Breast epithelium (tissue), 3 donors: ENCODE measurements at regions not wholly inside any gene's neighbourhood (a gene's known extent, or its start where the extent isn't known, plus 50 kb on each side); places are given as distances from the start of the nearest gene placed in this dataset.

ENCODE experiments used
- CTCF ChIP-seq, 3 donors: fragments of 450-650 bp; IDR thresholded peaks; one replicate each; pipeline ENCODE4 v1.5.1; 2016 to 2017; ENCODE audit warnings: antibody characterized with exemption in 3 of 3, mild to moderate bottlenecking in 3 of 3, moderate library complexity in 3 of 3
- POLR2A ChIP-seq: fragments of 450-650 bp; IDR thresholded peaks from one replicate; pipeline ENCODE4 v1.6.1; 2016; ENCODE audit warnings: antibody characterized with exemption, mild to moderate bottlenecking, moderate library complexity
- POLR2AphosphoS5 ChIP-seq, 3 donors: sonication (generic); formaldehyde crosslinking; IDR thresholded peaks; one replicate each; pipeline ENCODE4 v1.6.1; 2017; ENCODE audit warnings: antibody characterized with exemption in 3 of 3

GRCh38 chr2:16479721-16480120, 185.9 kb downstream of the CYRIA start:
- TF ChIP-seq CTCF (IDR thresholded peaks at IDR 0.05) (no peak), POLR2A (no peak), POLR2AphosphoS5 (IDR thresholded peaks at IDR 0.05) (no peak)
